ENCODE measurements at regions not wholly inside any gene's neighbourhood (a gene's known extent, or its start where the extent isn't known, plus 50 kb on each side); places are given as distances from the start of the nearest gene placed in this dataset.

DNA sequence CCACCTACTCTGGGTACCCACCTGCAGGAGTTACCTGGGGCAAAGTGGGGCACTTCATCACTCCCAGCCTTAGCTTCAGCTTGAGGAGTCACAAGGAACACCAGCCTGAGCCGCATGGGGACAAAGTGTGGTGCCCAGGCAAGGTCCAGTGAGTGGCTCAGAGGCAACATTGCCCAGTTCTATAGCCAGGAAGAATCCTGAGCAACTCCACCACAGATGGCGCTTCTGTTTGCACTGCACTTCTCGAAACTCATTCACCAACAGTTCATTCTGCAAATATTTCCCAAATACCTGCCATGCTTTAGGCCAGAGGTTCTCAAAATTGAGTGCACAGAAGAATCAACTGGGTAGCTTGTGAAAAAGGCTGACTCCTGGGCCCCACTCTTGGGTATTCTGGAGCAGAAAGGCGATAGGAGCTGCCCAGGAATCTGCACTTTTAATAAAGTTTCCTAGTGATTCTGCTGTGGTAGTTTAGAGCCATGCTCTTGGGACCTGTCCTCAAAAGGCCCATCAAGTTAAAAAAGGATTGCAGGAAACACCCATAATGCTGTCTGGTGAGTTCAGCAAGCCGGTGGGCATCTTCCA lies 83.1 kb downstream of the VEGFA start:
- H3K27ac Mint-ChIP-seq: no peak overlapping the region
- H3K4me2 ChIP-seq (ENCODE audit: insufficient read depth, insufficient read length, low read length): no peak overlapping the region
- no peak overlapping the region for H3K4me3 Mint-ChIP-seq
- no peak overlapping the region for H3K56ac ChIP-seq (ENCODE audit: insufficient read length, low read depth, low read length)
- no peak overlapping the region for H3K18ac ChIP-seq (ENCODE audit: insufficient read length, low read depth, low read length)
- H2BK120ac ChIP-seq (ENCODE audit: low read depth, low read length, poor library complexity, severe bottlenecking): no peak overlapping the region
- no peak overlapping the region for H2BK5ac ChIP-seq (ENCODE audit: insufficient read length, low read length)
- H3K9me3 ChIP-seq (ENCODE audit: control insufficient read depth, low read depth, low read length): no peaks in the 10 kb centered on the region
- no peak overlapping the region for H3T11ph ChIP-seq (ENCODE audit: low read length)
- no peak overlapping the region for H2BK20ac ChIP-seq (ENCODE audit: low read depth, low read length, poor library complexity, severe bottlenecking)
- H4K5ac ChIP-seq (ENCODE audit: insufficient read length, low read depth, low read length): no peak overlapping the region
- H3K9ac ChIP-seq (ENCODE audit: extremely low read depth, insufficient read length, low read length): no peak overlapping the region
- no peaks in the 10 kb centered on the region for H4K20me1 ChIP-seq (ENCODE audit: control insufficient read depth, insufficient read depth, insufficient read length)
- H3K27me3 Mint-ChIP-seq (ENCODE audit: low read depth): no peaks in the 10 kb centered on the region
- no peaks in the 10 kb centered on the region for H3K79me2 ChIP-seq (ENCODE audit: insufficient read depth, low read length)
- DNase-seq: no peak
- no peaks in the 10 kb centered on the region for H3K23me2 ChIP-seq (ENCODE audit: insufficient read length, low read depth, low read length, poor library complexity, severe bottlenecking)
- H3K4me1 ChIP-seq (ENCODE audit: insufficient read depth, low read length): no peaks in the 10 kb centered on the region
- H3K36me3 Mint-ChIP-seq (ENCODE audit: insufficient read depth in 1 of 3, low read depth in 3 of 3): no peaks in the 10 kb centered on the region
- H3K23ac ChIP-seq (ENCODE audit: insufficient read length, low read depth, low read length): no peak overlapping the region
- no peak overlapping the region for H3K14ac ChIP-seq (ENCODE audit: insufficient read depth, low read length)
- no peaks in the 10 kb centered on the region for H3K27me3 ChIP-seq (ENCODE audit: insufficient read depth, low read length)
- no CpG with 5 or more reads among the region's 5 CpGs for WGBS (ENCODE audit: extremely low coverage, insufficient read length, low lambda C conversion rate)
- no peak overlapping the region for H4K8ac ChIP-seq (replicated peaks; ENCODE audit: insufficient read length, low read depth, low read length)
- no peak overlapping the region for H3K27ac ChIP-seq (ENCODE audit: insufficient read length, low read depth, low read length)
- TF ChIP-seq, protein P1, sequence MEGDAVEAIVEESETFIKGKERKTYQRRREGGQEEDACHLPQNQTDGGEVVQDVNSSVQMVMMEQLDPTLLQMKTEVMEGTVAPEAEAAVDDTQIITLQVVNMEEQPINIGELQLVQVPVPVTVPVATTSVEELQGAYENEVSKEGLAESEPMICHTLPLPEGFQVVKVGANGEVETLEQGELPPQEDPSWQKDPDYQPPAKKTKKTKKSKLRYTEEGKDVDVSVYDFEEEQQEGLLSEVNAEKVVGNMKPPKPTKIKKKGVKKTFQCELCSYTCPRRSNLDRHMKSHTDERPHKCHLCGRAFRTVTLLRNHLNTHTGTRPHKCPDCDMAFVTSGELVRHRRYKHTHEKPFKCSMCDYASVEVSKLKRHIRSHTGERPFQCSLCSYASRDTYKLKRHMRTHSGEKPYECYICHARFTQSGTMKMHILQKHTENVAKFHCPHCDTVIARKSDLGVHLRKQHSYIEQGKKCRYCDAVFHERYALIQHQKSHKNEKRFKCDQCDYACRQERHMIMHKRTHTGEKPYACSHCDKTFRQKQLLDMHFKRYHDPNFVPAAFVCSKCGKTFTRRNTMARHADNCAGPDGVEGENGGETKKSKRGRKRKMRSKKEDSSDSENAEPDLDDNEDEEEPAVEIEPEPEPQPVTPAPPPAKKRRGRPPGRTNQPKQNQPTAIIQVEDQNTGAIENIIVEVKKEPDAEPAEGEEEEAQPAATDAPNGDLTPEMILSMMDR (conservative IDR thresholded peaks at IDR 0.05): no peak
- no peaks in the 10 kb centered on the region for H3K9me3 Mint-ChIP-seq
- no peak overlapping the region for H3K4ac ChIP-seq (ENCODE audit: low read depth, low read length)
- H2AK5ac ChIP-seq (ENCODE audit: insufficient read length, low read length): no peak overlapping the region
- peaks cover 22 to 25% of the 10 kb centered on the region in 2 experiments for H3K4me1 Mint-ChIP-seq
- H4K91ac ChIP-seq (ENCODE audit: insufficient read length, low read depth, low read length): no peak overlapping the region
- H2BK15ac ChIP-seq (ENCODE audit: low read depth, low read length): no peak overlapping the region
- no peaks in the 10 kb centered on the region for H3K79me1 ChIP-seq (ENCODE audit: insufficient read depth, low read depth, low read length, poor library complexity, severe bottlenecking)
- no peak overlapping the region for H2BK12ac ChIP-seq (ENCODE audit: insufficient read length, low read depth, low read length)
- no peak overlapping the region for H2AFZ ChIP-seq (ENCODE audit: low read length)
